ENCODE measurements at regions not wholly inside any gene's neighbourhood (a gene's known extent, or its start where the extent isn't known, plus 50 kb on each side); places are given as distances from the start of the nearest gene placed in this dataset.

- H3K4me3 ChIP-seq (ENCODE audit: low read depth, low read length) = no peak overlapping the region
- no peak for TF ChIP-seq CTCF (IDR thresholded peaks at IDR 0.05; ENCODE audit: insufficient read depth, low read length)
- DNase-seq (ENCODE audit: low read depth) = no peak
These were observed 184.0 kb upstream of the NEGR1 start for GRCh38 chr1:72466376-72466775.

GRCh38 chr1:72462186-72462905 lies 180.0 kb upstream of the NEGR1 start:
- no peak overlapping the region for H3K4me3 ChIP-seq (ENCODE audit: low read depth, low read length)
- no peak for TF ChIP-seq CTCF (IDR thresholded peaks at IDR 0.05; ENCODE audit: insufficient read depth, low read length)
- no peak for DNase-seq (ENCODE audit: low read depth)

GRCh38 chr1:72442262-72442661 lies 159.9 kb upstream of the NEGR1 start:
- no peak for TF ChIP-seq CTCF (IDR thresholded peaks at IDR 0.05; ENCODE audit: insufficient read depth, low read length)
- DNase-seq (ENCODE audit: low read depth) = peak; percentile 19

GRCh38 chr1:72439036-72439435 lies 156.7 kb upstream of the NEGR1 start:
- DNase-seq (ENCODE audit: low read depth) = peak; percentile 27
- no peak overlapping the region for H3K4me3 ChIP-seq (ENCODE audit: low read depth, low read length)

More at GRCh38 chr1:72442262-72442661, 159.9 kb upstream of the NEGR1 start:
- H3K4me3 ChIP-seq (ENCODE audit: low read depth, low read length) = no peak overlapping the region

GRCh38 chr1:72438270-72438669 lies 155.9 kb upstream of the NEGR1 start:
- DNase-seq (ENCODE audit: low read depth) = peak; percentile 29
- no peak for TF ChIP-seq CTCF (IDR thresholded peaks at IDR 0.05; ENCODE audit: insufficient read depth, low read length)
- no peak overlapping the region for H3K4me3 ChIP-seq (ENCODE audit: low read depth, low read length)

More at GRCh38 chr1:72439036-72439435, 156.7 kb upstream of the NEGR1 start:
- TF ChIP-seq CTCF (IDR thresholded peaks at IDR 0.05; ENCODE audit: insufficient read depth, low read length) = no peak

- H3K4me3 ChIP-seq (ENCODE audit: low read depth, low read length) = no peak overlapping the region
- no peak for TF ChIP-seq CTCF (IDR thresholded peaks at IDR 0.05; ENCODE audit: insufficient read depth, low read length)
- DNase-seq (ENCODE audit: low read depth) = peak; percentile 18
These were observed 152.7 kb upstream of the NEGR1 start for GRCh38 chr1:72435025-72435424.

GRCh38 chr1:72434070-72434469 lies 151.7 kb upstream of the NEGR1 start:
- TF ChIP-seq CTCF (IDR thresholded peaks at IDR 0.05; ENCODE audit: insufficient read depth, low read length) = no peak
- no peak overlapping the region for H3K4me3 ChIP-seq (ENCODE audit: low read depth, low read length)
- DNase-seq (ENCODE audit: low read depth) = no peak

Data from fibroblast of the aortic adventitia (primary cell).